ENCODE measurements at regions not wholly inside any gene's neighbourhood (a gene's known extent, or its start where the extent isn't known, plus 50 kb on each side); places are given as distances from the start of the nearest gene placed in this dataset.

DNA sequence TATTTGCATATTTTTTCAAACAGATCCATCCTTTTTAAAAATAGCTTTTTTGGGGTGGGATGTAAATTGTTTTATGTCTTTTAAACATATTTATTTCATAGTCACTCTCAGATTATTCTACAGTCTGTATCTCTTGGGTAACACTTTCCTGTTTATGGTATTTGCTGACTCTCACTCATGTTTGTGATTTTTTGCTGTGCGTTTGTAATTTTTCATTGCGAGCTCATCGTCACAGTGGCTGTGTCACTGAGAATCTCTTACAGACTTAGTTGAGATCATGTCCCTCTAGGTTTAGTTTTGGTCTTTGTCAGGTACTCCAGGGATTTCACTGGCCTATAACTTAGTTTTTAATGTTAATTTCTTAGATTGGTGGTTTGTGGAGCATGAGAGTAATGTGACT, 73.5 kb upstream of the HS6ST1 start:
- H3K36me3 ChIP-seq (replicated peaks in 1 of 2; ENCODE audit: control insufficient read depth in 1 of 2, insufficient read depth in 2 of 2, low read length in 1 of 2), result no peaks in the 10 kb centered on the region
- CTCF ChIA-PET, result interaction anchor here (0.9 kb wide), 1 partner anchor 54 kb away, joined by 3 read pairs; no protein-coding TSS in a partner anchor
- no peak overlapping the region for H3K4me3 ChIP-seq (ENCODE audit: low read depth in 2 of 2, low read length in 1 of 2)
- H4K20me1 ChIP-seq (ENCODE audit: insufficient read depth), result no peaks in the 10 kb centered on the region
- no peak overlapping the region for H2AFZ ChIP-seq (ENCODE audit: low read depth)
- no peaks in the 10 kb centered on the region for H3K27me3 ChIP-seq (ENCODE audit: insufficient read depth)
- no peaks in the 10 kb centered on the region for H3F3A ChIP-seq (replicated peaks; ENCODE audit: insufficient read depth)
- H3K4me1 ChIP-seq (ENCODE audit: control insufficient read depth in 1 of 2, insufficient read depth in 2 of 2, low read depth in 1 of 2, low read length in 1 of 2), result peaks cover 0 to 11% of the 10 kb centered on the region in 2 experiments; a peak in 2 of 4 replicates
- no peak for DNase-seq
- POLR2A ChIA-PET, result no interaction called here
- no peaks in the 10 kb centered on the region for H3K79me2 ChIP-seq (ENCODE audit: insufficient read depth)
- no peaks in the 10 kb centered on the region for H3K9me3 ChIP-seq
- no peak overlapping the region for H3K27ac ChIP-seq (ENCODE audit: low read depth in 2 of 2, low read length in 1 of 2)
- H3K9me2 ChIP-seq, result no peaks in the 10 kb centered on the region
- WGBS (ENCODE audit: low lambda C conversion rate), result 81% methylated on average over 3 of the region's 3 CpGs
- H3K4me2 ChIP-seq, result no peak overlapping the region
- TF ChIP-seq NRF1 (IDR thresholded peaks at IDR 0.05; ENCODE audit: low read depth, low read length) (no peak), GATA2 (CRISPR knock-in tag; IDR thresholded peaks at IDR 0.05) (no peak), MXI1 (IDR thresholded peaks at IDR 0.05; ENCODE audit: low read depth, low read length) (no peak), PBX3 (IDR thresholded peaks at IDR 0.05) (no peak), YY1 (IDR thresholded peaks at IDR 0.05; ENCODE audit: low read depth) (no peak), MEF2A (IDR thresholded peaks at IDR 0.05; ENCODE audit: borderline replicate concordance, low read depth) (no peak), SMC3 (IDR thresholded peaks at IDR 0.05; ENCODE audit: low read depth, low read length) (no peak), JUND (IDR thresholded peaks at IDR 0.05) (no peak), RFX5 (IDR thresholded peaks at IDR 0.05; ENCODE audit: low read length) (no peak), ZBTB33 (IDR thresholded peaks at IDR 0.05; ENCODE audit: borderline replicate concordance, low read depth) (no peak), RCOR1 (IDR thresholded peaks at IDR 0.05; ENCODE audit: low read length) (no peak), FOSL2 (IDR thresholded peaks at IDR 0.05; ENCODE audit: borderline replicate concordance, low read depth) (no peak)
- TF ChIP-seq, protein P1, sequence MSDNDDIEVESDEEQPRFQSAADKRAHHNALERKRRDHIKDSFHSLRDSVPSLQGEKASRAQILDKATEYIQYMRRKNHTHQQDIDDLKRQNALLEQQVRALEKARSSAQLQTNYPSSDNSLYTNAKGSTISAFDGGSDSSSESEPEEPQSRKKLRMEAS (IDR thresholded peaks at IDR 0.05; ENCODE audit: low read depth), result no peak
- no peak overlapping the region for H3K9ac ChIP-seq

DNA sequence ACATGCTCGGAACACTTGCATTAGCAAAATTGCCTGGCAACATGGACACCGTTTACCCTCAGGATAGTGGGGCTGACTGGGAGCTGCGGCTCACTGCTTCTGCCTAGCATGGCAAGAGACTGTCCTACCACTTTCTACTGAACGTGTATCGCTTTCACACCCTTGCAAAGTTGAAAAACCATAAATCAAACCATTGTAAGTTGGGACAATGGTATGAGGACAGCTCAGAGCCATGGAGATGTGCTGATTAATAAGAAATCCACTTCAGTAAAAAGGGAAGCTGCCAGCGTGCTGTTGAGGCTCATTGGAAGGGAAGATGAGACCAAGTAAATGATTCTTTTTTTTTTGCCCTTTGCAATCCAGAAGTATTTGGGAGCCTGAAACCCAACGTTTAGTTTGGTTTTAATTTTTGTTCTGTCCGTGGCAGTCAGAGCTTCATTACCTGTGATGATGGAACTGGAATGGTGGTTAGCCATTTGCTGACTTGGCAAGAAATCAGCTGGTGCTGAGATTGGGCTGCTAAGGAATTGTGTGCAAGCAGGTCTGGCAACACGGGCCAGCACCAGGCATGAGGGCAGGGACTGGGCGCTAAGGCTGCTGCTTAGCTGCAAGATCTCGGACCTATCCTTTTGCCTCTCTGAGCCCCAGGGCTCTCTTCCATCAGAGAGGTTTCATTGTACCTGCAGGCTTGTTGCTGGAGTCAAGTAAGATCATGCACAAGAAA, 75.5 kb upstream of the HS6ST1 start:
- CTCF ChIA-PET, result interaction anchor here (0.9 to 1.3 kb wide), 2 partner anchors 23 to 342 kb away, joined by 3 to 5 read pairs; no protein-coding TSS in a partner anchor

More for the DNA sequence above, 75.5 kb upstream of the HS6ST1 start:
- Histone ChIP-seq H3K4me2 (no peak overlapping the region), H4K20me1 (ENCODE audit: insufficient read depth) (no peaks in the 10 kb centered on the region), H3K4me1 (ENCODE audit: control insufficient read depth in 1 of 2, insufficient read depth in 2 of 2, low read depth in 1 of 2, low read length in 1 of 2) (peaks cover 0 to 11% of the 10 kb centered on the region in 2 experiments; a peak in 2 of 4 replicates), H3K79me2 (ENCODE audit: insufficient read depth) (no peaks in the 10 kb centered on the region), H3K27ac (ENCODE audit: low read depth in 2 of 2, low read length in 1 of 2) (no peak overlapping the region), H3K27me3 (ENCODE audit: insufficient read depth) (no peaks in the 10 kb centered on the region), H3K9me2 (no peaks in the 10 kb centered on the region), H3K9me3 (no peaks in the 10 kb centered on the region), H2AFZ (ENCODE audit: low read depth) (no peak overlapping the region), H3K4me3 (ENCODE audit: low read depth in 2 of 2, low read length in 1 of 2) (no peak overlapping the region), H3F3A (replicated peaks; ENCODE audit: insufficient read depth) (no peaks in the 10 kb centered on the region), H3K36me3 (replicated peaks in 1 of 2; ENCODE audit: control insufficient read depth in 1 of 2, insufficient read depth in 2 of 2, low read length in 1 of 2) (no peaks in the 10 kb centered on the region), H3K9ac (no peak overlapping the region)
- POLR2A ChIA-PET, result interaction anchor here (0.9 kb wide), 1 partner anchor 20 kb away, joined by 3 read pairs; no protein-coding TSS in a partner anchor
- DNase-seq, result no peak
- 52% methylated on average over 11 of the region's 11 CpGs for WGBS (ENCODE audit: low lambda C conversion rate)
- TF ChIP-seq FOSL2 (IDR thresholded peaks at IDR 0.05; ENCODE audit: borderline replicate concordance, low read depth), result no peak

Data from SK-N-SH (cell line).